ENCODE measurements at regions not wholly inside any gene's neighbourhood (a gene's known extent, or its start where the extent isn't known, plus 50 kb on each side); places are given as distances from the start of the nearest gene placed in this dataset.

DNA sequence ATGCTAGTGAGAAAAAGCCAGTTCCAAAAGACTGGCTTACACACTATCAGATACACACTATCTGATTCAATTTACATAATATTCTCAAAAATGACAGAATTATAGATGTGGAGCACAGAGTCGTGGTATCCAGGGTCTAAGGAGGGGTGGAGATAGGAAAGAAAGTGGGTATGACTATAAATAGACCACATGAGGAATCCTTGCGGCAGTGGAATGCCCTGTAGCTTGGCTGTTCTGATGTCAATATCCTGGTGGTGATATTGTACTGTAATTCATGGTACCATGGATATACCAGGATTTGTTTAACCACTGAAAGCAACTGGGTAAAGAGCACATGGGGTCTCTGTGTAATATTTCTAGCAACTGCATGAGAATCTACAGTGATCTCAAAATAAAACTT is 67.7 kb upstream of the TMEM72 start:
- Mint-ChIP-seq H3K27me3 (ENCODE audit: low read depth in 3 of 3) (peaks cover 3 to 18% (median 9%) of the 10 kb centered on the region in 3 donors), H3K36me3 (no peaks in the 10 kb centered on the region), H3K4me1 (no peaks in the 10 kb centered on the region), H3K4me3 (no peak overlapping the region), H3K27ac (no peak overlapping the region), H3K9me3 (peaks cover 0 to 4% (median 0%) of the 10 kb centered on the region in 7 donors)
- Histone ChIP-seq H4K20me1 (ENCODE audit: insufficient read depth, low read length) (no peaks in the 10 kb centered on the region), H3K9me3 (replicated peaks in 1 of 2; ENCODE audit: control insufficient read depth in 1 of 2, insufficient read depth in 1 of 2, low read length in 2 of 2) (no peaks in the 10 kb centered on the region), H3K27ac (ENCODE audit: low read depth in 1 of 2, low read length in 2 of 2) (no peak overlapping the region), H3K9ac (ENCODE audit: insufficient read depth, low read length, poor library complexity, severe bottlenecking) (no peak overlapping the region), H3K27me3 (ENCODE audit: control insufficient read depth in 2 of 2, insufficient read depth in 2 of 2, low read length in 2 of 2) (no peaks in the 10 kb centered on the region), H3K4me1 (ENCODE audit: control insufficient read depth in 1 of 2, insufficient read depth in 2 of 2, low read length in 2 of 2) (no peaks in the 10 kb centered on the region), H3K36me3 (replicated peaks in 1 of 2; ENCODE audit: control insufficient read depth in 1 of 2, insufficient read depth in 2 of 2, low read length in 2 of 2) (no peaks in the 10 kb centered on the region), H2AFZ (ENCODE audit: insufficient read depth, low read depth, low read length, poor library complexity, severe bottlenecking) (no peak overlapping the region), H3K79me2 (ENCODE audit: insufficient read depth, low read length) (no peaks in the 10 kb centered on the region), H3K4me2 (replicated peaks; ENCODE audit: extremely low read depth, low read length, poor library complexity, severe bottlenecking) (no peak overlapping the region), H3K4me3 (replicated peaks in 1 of 3; ENCODE audit: low read depth in 2 of 3, low read length in 3 of 3) (no peak overlapping the region)
- 90% methylated on average over 1 of the region's 2 CpGs for WGBS (ENCODE audit: insufficient coverage)
- no peak for DNase-seq
- TF ChIP-seq, protein P1, sequence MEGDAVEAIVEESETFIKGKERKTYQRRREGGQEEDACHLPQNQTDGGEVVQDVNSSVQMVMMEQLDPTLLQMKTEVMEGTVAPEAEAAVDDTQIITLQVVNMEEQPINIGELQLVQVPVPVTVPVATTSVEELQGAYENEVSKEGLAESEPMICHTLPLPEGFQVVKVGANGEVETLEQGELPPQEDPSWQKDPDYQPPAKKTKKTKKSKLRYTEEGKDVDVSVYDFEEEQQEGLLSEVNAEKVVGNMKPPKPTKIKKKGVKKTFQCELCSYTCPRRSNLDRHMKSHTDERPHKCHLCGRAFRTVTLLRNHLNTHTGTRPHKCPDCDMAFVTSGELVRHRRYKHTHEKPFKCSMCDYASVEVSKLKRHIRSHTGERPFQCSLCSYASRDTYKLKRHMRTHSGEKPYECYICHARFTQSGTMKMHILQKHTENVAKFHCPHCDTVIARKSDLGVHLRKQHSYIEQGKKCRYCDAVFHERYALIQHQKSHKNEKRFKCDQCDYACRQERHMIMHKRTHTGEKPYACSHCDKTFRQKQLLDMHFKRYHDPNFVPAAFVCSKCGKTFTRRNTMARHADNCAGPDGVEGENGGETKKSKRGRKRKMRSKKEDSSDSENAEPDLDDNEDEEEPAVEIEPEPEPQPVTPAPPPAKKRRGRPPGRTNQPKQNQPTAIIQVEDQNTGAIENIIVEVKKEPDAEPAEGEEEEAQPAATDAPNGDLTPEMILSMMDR (IDR thresholded peaks at IDR 0.05) = no peak
- intact Hi-C loops (cut with micrococcal nuclease) = no loop called here

DNA sequence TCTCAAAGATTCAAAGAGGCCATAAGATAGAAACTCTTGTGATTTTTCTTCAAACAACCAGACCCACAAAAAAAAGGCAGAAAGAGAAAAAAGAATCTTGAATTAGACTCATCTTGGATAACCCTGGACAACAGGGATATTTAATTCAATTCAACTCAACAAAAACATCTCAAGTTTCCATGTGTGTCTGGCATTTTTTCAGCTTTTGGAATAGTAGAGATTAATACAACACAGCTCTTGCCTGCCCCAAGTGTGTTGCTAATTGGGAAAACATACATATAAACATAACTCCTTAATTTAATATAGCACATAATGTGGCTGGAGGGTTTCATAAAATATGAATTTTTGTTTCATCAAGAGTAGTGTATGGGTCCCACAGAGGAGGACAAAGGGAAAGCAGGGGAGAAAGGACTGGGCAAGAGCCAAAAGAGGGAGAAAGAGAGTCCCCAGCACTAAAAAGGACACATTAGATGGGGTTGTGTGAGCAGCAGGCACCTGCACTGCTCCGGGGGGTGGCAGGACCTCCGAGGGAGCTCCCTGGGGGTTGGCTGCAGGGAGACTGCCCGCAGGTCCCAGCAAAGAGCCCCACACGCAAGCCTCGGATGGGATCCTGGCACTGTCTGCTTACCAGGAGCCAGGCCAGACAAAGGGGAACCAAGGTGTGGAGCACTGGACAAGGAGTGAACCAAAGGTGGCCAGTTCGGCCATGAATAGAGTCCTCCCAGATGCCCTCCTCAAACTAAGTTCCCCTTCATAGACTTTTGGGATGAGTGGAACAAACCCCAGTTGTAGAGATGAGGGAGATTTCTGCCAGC is 65.6 kb upstream of the TMEM72 start:
- no peaks in the 10 kb centered on the region for H3K9me3 ChIP-seq (replicated peaks in 1 of 2; ENCODE audit: control insufficient read depth in 1 of 2, insufficient read depth in 1 of 2, low read length in 2 of 2)
- H3K4me1 ChIP-seq (ENCODE audit: control insufficient read depth in 1 of 2, insufficient read depth in 2 of 2, low read length in 2 of 2) = no peaks in the 10 kb centered on the region
- 95% methylated on average over 5 of the region's 6 CpGs for WGBS (ENCODE audit: insufficient coverage)
- TF ChIP-seq, protein P1 (IDR thresholded peaks at IDR 0.05) = no peak
- no peak overlapping the region for H3K9ac ChIP-seq (ENCODE audit: insufficient read depth, low read length, poor library complexity, severe bottlenecking)
- no peak overlapping the region for H2AFZ ChIP-seq (ENCODE audit: insufficient read depth, low read depth, low read length, poor library complexity, severe bottlenecking)
- no peak overlapping the region for H3K4me3 Mint-ChIP-seq
- peaks cover 0 to 3% (median 0%) of the 10 kb centered on the region in 7 donors for H3K9me3 Mint-ChIP-seq
- no peak for DNase-seq
- no peaks in the 10 kb centered on the region for H3K36me3 ChIP-seq (replicated peaks in 1 of 2; ENCODE audit: control insufficient read depth in 1 of 2, insufficient read depth in 2 of 2, low read length in 2 of 2)
- no peak overlapping the region for H3K27ac ChIP-seq (ENCODE audit: low read depth in 1 of 2, low read length in 2 of 2)
- no peaks in the 10 kb centered on the region for H3K36me3 Mint-ChIP-seq
- H3K4me2 ChIP-seq (replicated peaks; ENCODE audit: extremely low read depth, low read length, poor library complexity, severe bottlenecking) = no peak overlapping the region
- H3K79me2 ChIP-seq (ENCODE audit: insufficient read depth, low read length) = no peaks in the 10 kb centered on the region
- H3K4me3 ChIP-seq (replicated peaks in 1 of 3; ENCODE audit: low read depth in 2 of 3, low read length in 3 of 3) = no peak overlapping the region
- no peak overlapping the region for H3K27ac Mint-ChIP-seq
- no peaks in the 10 kb centered on the region for H3K4me1 Mint-ChIP-seq
- no peaks in the 10 kb centered on the region for H4K20me1 ChIP-seq (ENCODE audit: insufficient read depth, low read length)
- H3K27me3 Mint-ChIP-seq (ENCODE audit: low read depth in 3 of 3) = peaks cover 3 to 16% (median 8%) of the 10 kb centered on the region in 3 donors
- H3K27me3 ChIP-seq (ENCODE audit: control insufficient read depth in 2 of 2, insufficient read depth in 2 of 2, low read length in 2 of 2) = no peaks in the 10 kb centered on the region
- intact Hi-C loops (cut with micrococcal nuclease) = no loop called here

Measured in CD14-positive monocyte (primary cell).